ENCODE measurements at regions not wholly inside any gene's neighbourhood (a gene's known extent, or its start where the extent isn't known, plus 50 kb on each side); places are given as distances from the start of the nearest gene placed in this dataset.

GRCh38 chr2:161036926-161037325 lies 123.3 kb upstream of the TANK start:
- Histone ChIP-seq H3K36me3 (no peaks in the 10 kb centered on the region), H3K27me3 (no peaks in the 10 kb centered on the region), H3K4me1 (no peaks in the 10 kb centered on the region), H3K4me3 (no peak overlapping the region), H3K9me3 (no peaks in the 10 kb centered on the region), H3K27ac (no peak overlapping the region)
- TF ChIP-seq, protein P1, sequence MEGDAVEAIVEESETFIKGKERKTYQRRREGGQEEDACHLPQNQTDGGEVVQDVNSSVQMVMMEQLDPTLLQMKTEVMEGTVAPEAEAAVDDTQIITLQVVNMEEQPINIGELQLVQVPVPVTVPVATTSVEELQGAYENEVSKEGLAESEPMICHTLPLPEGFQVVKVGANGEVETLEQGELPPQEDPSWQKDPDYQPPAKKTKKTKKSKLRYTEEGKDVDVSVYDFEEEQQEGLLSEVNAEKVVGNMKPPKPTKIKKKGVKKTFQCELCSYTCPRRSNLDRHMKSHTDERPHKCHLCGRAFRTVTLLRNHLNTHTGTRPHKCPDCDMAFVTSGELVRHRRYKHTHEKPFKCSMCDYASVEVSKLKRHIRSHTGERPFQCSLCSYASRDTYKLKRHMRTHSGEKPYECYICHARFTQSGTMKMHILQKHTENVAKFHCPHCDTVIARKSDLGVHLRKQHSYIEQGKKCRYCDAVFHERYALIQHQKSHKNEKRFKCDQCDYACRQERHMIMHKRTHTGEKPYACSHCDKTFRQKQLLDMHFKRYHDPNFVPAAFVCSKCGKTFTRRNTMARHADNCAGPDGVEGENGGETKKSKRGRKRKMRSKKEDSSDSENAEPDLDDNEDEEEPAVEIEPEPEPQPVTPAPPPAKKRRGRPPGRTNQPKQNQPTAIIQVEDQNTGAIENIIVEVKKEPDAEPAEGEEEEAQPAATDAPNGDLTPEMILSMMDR (IDR thresholded peaks at IDR 0.05) = no peak
- no peak for TF ChIP-seq POLR2A (IDR thresholded peaks at IDR 0.05)
- DNase-seq = no peak

- DNase-seq = no peak
- TF ChIP-seq, protein P1 (IDR thresholded peaks at IDR 0.05) = no peak
- no peak for TF ChIP-seq POLR2A (IDR thresholded peaks at IDR 0.05)
- Histone ChIP-seq H3K9me3 (no peaks in the 10 kb centered on the region), H3K36me3 (no peaks in the 10 kb centered on the region), H3K27me3 (no peaks in the 10 kb centered on the region), H3K4me3 (no peak overlapping the region), H3K4me1 (no peaks in the 10 kb centered on the region), H3K27ac (no peak overlapping the region)
Observed at GRCh38 chr2:161039071-161039470, 121.2 kb upstream of the TANK start.

GRCh38 chr2:161041356-161041755 lies 118.9 kb upstream of the TANK start:
- no peak for TF ChIP-seq POLR2A (IDR thresholded peaks at IDR 0.05)
- TF ChIP-seq, protein P1 (IDR thresholded peaks at IDR 0.05) = no peak
- DNase-seq = no peak
- Histone ChIP-seq H3K27ac (no peak overlapping the region), H3K4me1 (no peaks in the 10 kb centered on the region), H3K9me3 (no peaks in the 10 kb centered on the region), H3K4me3 (no peak overlapping the region), H3K27me3 (no peaks in the 10 kb centered on the region), H3K36me3 (no peaks in the 10 kb centered on the region)

DNA sequence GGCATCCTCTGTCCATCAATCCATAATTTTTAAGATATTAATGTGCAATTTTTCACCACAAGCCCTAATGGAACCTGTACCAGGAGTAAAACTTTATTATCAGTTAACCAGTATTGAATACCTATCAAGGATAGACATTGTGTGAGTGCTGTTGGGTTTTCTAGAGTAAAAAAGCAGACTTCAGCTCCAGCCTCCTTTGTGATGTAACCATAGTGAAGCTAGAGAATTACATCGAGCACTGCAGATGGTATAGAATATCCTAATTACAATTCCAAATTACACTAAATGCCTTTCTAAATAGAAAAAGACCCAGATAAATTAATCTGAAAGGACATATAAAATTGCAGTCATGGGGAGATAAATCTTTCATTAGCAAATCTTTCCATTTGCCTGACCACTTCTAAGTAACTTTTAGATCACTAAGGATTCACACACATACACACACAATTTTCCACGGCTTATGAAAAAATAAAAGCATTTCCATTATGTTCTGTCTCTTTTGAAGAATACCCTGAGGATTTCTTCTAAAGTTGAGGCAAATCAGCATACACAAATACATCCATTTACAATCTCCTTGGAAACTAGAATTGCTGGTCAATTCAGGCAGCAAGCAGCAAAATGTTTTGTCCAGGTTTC lies 117.1 kb upstream of the TANK start:
- no peaks in the 10 kb centered on the region for H3K36me3 ChIP-seq
- H3K4me1 ChIP-seq = no peaks in the 10 kb centered on the region
- DNase-seq = no peak
- H3K9me3 ChIP-seq = no peaks in the 10 kb centered on the region
- TF ChIP-seq, protein P1 (IDR thresholded peaks at IDR 0.05) = no peak
- no peaks in the 10 kb centered on the region for H3K27me3 ChIP-seq
- H3K4me3 ChIP-seq = no peak overlapping the region
- no peak overlapping the region for H3K27ac ChIP-seq

DNA sequence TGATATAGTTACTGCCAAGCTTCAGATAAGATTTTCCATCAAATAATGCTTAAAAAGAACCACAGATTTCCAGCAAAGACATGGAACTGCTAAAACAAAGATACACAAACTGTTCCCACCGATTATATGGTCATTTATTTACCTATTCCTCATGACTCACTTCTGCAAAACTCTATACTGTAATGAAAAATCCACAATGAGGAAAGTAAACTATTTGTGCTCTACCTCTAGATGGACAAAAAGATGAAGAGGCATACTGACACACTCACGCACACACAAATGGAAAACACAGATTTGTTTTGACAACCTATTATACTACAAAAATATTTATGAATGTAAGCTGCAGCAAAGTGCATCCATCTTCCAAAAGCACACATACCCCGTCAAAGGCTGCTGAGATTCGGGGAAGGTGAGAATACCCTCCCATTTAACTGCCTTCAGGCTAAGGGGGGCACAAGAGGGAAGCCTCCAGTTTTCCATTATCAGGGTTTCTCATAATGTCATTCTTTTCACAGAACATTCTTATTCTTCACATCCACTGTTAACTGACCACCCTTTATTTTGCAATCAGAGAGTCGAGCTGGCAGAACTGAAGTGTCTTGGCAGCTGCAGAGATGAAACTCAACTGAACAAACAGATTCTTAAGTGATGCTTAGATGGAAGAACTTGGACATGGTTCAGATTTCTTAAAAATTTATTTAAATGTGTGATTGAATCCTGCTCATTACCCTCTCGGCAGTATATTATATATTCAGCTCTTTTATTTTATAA lies 115.9 kb upstream of the TANK start:
- Histone ChIP-seq H3K9me3 (no peaks in the 10 kb centered on the region), H3K4me3 (no peak overlapping the region), H3K27me3 (no peaks in the 10 kb centered on the region), H3K27ac (peak overlapping the region in 2 of 4 donors; percentile 32 to 47), H3K36me3 (no peaks in the 10 kb centered on the region), H3K4me1 (no peaks in the 10 kb centered on the region)
- TF ChIP-seq, protein P1 (IDR thresholded peaks at IDR 0.05) = no peak
- no peak for TF ChIP-seq POLR2A (IDR thresholded peaks at IDR 0.05)
- DNase-seq = no peak

Measured in Peyer's patch (tissue), 4 donors.